GM18507 (cell line): ENCODE measurements at regions not wholly inside any gene's neighbourhood (a gene's known extent, or its start where the extent isn't known, plus 50 kb on each side); places are given as distances from the start of the nearest gene placed in this dataset.

Experiments used
- DNase-seq: peaks from one replicate; pipeline ENCODE4 v3.0.0; 2011; ENCODE audit warnings: low read depth; ENCODE audit not compliant: insufficient read length; ENCODE audit errors: extremely low spot score
- FAIRE-seq: peaks from 2 replicates; lab custom pipeline; 2011; peaks lifted over from hg19 to GRCh38; lab: Jason Lieb, UNC

DNA sequence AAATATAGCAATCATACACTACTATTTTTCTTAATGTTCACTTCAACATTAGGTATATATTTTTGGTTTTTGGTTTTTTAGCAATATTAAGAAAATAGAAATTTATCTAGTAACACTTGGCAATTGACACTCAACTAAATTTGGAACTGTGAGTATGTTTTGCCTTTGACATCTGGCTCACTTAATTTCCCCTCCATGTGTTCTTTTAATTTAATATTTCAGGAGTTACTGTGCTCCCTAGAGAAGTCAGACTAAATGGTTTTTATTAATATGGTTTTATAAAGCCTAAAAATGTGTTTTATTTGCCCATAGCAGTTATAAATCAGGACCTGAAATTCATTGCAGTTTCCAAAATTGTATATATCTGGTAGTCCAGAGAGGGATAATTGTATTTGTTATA lies 175.3 kb upstream of the AVPR1A start:
- FAIRE-seq, result no peak
- DNase-seq, result no peak

DNA sequence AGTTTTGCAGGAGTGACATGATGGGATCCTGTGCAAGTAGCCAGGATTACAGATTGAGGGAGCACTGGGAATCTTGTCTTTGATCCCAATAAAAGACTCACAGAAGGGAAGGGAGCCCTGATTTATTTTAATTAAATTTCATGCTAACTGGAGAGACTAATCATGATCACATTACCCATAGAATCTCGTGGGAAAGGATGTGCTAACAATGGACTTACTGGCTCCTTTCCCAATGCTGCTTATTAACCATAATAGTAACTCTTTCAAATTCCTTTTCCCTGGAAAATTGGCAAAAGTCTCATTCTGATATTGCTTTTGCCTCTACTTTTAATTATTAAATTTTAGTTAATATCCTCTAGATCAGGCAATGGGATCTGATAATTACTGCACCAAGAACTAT lies 174.8 kb upstream of the AVPR1A start:
- FAIRE-seq (no peak), DNase-seq (no peak)

DNA sequence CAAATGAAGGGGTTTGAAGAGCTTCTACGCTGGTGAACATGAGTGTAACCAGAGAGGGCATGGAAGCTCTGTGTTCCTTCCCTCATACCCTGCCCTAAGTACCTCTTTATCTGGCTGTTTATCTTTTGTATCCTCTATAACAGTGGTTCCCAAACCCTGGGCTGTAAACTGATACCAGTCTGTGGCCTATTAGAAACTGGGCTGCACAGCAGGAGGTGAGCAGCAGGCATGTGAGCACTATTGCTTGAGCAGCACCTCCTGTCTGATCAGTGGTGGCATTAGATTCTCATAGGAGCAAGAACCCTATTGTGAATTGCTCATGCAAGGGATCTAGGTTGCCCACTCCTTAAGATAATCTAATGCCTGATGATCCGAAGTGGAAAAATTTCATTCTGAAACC lies 172.9 kb upstream of the AVPR1A start:
- DNase-seq (no peak), FAIRE-seq (no peak)

DNA sequence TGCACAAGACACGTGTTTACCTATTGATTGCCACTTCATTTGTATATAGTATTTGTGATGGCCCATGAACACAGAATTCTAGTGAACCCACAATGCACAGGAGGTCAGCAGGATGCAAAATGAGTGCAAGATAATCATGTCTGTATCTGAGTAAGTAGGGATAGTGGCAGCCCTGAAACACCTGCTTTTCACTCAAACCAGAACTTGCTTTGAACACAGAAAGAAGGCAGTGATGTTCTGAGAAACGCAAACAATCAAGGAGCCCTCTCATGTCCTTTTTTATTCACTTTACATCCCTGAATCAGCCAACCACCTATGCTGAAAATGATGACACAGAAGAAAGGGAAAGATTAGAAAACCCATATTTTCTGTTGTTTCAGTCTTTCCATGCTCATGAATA lies 170.4 kb upstream of the AVPR1A start:
- no peak for FAIRE-seq
- no peak for DNase-seq

DNA sequence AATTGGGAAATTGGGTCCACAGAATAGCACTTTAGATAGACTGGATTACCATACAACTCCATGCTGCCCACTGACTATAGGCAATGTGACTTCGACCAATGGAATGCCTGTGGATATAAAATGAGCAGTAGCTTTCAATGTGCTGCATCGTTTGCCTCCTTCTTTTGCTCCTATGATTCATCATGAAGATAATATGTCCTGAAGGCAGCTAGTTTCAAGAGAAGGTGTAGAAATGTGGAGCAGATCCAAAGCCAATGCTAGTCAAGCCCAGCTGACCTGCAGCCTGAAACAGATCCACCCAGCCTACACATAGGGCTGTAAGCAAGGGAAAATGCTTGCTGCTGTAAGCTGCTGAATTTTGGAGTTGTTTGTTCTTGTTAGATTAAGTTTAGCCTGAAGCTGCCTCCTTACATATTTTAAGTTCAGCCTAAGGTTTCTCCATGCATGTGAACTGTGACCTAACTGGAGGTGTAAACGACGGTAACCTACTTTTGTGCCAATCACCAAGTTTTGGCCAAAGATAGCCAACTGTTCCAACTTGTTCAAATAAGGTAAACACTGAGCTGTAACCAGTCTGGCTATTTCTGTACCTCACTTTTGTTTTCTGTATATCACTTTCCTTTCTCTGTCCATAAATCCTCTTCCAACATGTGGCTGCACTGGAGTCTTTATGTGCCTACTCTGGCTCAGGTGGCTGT lies 169.1 kb upstream of the AVPR1A start:
- no peak for DNase-seq
- peak; percentile 36 for FAIRE-seq

DNA sequence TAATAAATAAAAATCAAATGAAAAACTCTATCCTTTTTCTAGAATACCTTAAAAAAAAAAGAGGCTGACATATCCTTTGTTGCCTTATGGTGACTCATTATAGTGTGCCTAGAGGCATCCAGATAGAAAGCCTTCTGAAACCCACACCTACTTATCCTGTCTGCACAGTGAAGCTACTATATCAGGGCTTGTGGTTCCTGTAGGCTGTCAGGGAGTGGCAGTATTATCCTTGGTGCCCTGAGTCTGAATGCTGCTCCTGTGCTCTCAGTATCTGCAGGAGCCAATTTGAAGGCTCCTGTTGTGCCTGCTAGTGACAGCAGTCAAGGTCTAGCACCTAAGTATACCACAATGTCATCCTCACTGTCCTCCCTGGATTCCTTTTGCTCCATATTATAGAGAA lies 168.4 kb upstream of the AVPR1A start:
- DNase-seq (no peak), FAIRE-seq (peak; percentile 29)

DNA sequence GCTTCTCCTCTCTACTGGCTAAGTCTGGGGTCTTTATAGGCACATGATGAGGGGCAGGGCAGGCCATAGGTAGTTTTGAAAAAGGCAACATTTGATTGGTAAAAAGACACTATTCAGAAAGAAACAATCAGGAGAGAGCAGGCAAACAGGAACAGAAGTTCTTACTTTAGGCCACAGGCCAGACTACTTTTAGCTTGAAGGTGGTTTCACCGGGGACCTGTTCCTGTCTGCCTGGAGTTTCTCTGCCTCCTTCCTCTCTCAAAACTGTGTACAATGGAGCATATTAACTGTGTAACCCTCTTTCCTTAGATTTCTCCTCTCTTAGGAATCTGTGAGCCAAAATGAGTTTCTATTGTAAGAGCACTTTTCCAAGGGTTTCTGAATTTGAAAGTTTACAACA lies 167.9 kb upstream of the AVPR1A start:
- peak; percentile 21 for FAIRE-seq
- DNase-seq, result no peak

DNA sequence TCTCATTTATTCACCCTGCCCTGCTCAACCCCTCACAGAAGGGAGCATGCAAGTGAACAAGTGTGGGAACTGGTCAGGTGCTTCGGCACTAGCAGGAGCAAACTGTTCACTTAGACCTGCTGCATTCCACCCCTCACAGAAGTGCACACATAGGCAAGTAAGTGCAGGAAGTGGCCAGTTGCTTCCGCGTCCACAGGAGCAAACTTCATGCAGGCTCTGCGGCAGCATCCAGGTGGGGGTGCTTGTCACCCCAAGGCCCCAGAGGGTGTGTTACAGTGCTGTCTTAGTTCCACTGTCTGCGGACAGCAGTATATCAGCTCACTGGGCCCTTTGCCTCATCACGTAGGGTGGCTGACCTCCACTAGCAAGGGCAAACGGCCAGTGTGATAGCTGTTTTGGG lies 167.3 kb upstream of the AVPR1A start:
- FAIRE-seq, result no peak
- DNase-seq, result no peak

DNA sequence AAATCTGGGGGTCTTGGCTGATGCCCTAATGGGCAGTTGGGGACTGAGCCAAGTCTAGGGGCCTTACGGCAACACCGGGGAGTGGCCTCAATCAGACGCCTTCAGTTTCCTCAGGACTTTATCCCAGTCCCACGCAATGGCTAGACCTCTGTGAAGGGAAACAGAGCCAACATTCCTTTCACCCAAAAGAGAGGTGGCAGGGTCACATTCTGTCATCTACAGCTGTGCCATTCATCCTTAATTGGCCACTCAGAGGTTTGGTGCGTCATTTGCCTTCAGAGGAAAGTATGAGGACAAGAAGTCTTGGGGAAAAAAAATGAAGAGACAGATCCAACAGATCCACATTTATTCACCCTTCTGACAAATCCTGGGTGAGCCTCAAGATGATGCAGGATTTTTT lies 166.9 kb upstream of the AVPR1A start:
- FAIRE-seq (no peak), DNase-seq (no peak)

DNA sequence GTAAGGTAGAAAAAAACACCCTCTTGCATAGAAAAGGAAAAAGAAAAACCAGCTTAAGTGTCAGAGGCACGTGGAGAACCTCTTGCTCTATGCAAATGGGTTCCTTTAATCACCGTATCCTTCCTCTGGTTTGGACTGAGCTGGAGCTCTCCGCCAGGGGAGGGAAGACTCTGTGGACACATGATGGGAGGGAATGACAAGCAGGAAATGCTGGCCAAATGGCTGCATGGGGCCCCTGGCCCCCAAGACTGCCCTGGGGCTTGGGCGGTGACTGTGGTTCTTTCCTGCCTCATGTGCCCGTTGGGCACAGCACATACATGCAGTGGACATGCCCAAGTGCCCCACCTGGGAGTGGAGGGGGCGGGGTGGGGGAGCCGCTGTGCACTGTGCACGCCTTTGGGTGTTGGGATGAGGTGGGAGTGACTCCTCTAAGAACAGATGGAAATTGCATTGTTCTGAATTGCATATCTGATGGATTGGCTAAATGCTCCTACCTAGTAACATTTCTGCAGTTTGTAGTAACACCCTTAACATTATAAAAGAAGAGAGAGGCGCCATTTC lies 166.4 kb upstream of the AVPR1A start:
- no peak for DNase-seq
- FAIRE-seq, result no peak

DNA sequence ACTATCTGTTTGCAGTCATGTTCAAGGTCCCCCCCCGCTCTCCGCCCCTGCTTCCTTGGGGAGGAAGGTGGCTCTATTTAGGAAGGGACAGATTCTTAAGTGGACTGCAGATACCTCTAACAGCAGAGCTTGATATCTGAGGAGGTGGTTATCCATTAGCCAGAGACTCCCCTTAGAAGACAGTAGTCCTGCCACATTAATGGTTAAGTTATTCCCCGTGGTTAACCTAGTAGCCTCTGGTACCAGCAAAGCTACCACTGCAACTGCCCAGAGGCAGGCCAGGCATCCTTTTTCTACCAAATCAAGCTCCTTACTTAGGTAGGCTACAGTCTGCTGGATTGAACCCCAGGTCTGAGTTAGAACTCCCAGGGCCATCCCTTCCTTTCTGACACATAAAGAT lies 162.1 kb upstream of the AVPR1A start:
- DNase-seq (no peak), FAIRE-seq (peak; percentile 66)

DNA sequence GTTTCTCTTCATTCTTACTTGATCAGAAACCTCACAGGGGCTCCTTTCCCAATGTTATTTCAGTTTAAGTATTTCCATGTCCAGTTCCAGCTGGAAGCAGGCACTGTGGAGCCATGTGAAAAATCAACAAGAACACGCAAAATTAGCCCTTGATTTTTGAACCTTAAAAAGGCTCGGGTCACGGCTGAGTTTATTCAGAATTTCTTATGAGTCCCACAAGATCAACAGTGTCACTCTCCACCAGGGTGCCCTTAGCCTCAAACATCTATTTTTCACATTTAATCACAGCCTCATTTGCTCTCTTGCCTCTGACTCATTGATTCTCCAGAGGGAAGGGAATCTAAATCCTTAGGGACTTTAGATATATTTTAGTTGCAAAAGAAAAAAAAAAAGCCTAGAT lies 157.7 kb upstream of the AVPR1A start:
- DNase-seq (no peak), FAIRE-seq (no peak)

DNA sequence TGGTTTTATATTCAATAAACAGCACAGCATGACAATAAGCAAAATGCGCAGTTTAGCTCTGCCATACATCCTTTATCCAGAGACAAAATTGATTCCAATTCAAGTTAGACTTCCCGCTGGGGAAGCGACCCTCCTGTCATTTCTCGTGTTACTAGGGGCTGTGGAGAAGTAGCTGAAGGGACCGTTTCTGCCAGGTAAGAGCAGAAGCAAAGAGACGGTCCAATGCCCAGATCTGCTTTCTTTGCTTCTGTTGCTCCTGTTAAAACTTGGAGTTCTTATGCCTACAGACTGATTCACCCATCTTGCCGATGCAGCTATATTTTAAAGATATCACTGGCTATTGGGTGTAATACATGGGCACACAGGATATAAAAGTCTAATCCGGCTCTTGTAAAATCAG lies 156.8 kb upstream of the AVPR1A start:
- no peak for FAIRE-seq
- no peak for DNase-seq

DNA sequence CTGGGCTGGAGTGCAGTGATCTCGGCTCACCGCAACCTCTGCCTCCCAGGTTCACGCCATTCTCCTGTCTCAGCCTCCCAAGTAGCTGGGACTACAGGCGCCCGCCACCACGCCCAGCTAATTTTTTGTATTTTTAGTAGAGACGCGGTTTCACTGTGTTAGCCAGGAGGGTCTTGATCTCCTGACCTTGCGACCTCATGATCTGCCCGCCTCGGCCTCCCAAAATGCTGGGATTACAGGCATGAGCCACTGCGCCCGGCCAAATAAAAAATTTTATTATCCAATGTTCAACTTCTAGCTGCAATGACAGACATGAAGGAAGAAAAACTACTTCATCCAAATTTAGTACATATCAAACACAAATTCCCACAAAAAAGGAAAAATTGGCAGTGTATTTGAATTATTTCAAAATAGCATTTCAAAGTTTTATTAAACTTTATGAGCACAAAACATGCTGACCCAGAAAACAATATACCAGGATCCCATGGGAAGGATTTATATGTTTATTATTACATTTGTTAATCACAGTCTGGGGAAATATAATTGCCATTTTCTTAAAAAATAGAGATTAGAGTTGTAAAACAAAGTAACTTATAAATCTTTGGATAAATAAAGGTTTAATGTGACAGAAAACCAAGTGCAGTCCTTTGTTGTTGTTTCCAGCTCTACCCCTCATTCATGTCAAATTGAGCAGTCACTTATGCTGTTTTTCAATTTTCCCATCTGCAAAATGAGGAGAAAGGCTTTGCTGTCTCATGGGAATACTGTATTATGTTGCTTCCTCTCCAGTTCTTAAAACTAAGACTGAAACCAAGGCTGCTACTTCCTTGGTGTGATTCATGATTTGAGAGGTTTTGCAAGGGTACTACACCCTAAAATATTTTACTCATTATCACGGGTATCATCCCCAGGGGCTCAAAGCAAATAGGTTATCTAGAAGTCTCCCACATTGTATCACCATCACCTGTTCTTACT lies 155.2 kb upstream of the AVPR1A start:
- DNase-seq, result no peak
- peak; percentile 76 for FAIRE-seq

DNA sequence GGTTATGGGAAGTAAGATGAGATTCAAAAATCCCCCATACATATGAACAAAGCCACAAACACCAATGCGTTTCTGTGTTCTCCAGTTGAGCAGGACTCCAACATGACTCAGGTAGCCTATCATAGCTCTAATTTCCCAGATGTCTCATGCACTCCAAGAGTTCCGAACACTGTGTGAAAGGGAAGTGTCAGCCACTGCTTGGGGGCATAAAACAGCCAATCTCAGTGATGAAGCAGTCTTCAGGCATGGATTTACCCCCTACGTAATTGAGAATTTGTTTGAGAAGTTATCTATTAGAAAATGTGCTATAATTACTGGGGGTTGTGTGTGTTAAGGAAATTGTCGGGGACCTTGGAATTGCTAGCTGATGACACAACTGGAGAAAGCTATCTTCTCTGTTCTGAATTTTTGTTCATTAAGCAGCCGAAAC lies 153.9 kb upstream of the AVPR1A start:
- DNase-seq (no peak), FAIRE-seq (no peak)

DNA sequence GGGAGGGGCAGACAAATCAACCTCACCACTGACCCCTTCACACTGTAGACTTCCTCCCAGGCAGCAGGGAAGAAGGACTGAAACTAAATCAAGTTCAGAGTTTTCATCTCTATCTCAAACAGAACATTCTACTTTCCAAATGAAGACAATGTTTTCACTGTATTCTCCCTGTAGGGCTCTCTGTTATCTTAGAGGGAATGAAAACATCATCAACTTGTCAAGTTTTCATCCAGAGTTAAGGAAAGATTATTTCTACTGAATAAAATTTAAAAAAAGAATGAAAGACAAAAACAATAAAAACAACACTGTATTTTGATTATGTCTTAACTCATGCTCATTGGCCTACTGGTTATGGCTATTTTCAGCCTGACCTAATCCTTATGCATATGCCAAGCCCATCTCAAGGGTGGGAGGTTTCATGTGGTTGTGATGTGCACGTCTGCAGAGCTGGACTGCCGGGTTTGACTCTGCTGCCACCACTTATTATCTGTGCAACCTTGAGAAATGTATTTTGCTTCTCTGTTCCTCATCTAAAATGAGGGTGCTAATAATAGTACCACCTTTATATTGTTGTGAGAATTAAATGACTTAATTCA lies 152.0 kb upstream of the AVPR1A start:
- DNase-seq (no peak), FAIRE-seq (peak; percentile 54)

DNA sequence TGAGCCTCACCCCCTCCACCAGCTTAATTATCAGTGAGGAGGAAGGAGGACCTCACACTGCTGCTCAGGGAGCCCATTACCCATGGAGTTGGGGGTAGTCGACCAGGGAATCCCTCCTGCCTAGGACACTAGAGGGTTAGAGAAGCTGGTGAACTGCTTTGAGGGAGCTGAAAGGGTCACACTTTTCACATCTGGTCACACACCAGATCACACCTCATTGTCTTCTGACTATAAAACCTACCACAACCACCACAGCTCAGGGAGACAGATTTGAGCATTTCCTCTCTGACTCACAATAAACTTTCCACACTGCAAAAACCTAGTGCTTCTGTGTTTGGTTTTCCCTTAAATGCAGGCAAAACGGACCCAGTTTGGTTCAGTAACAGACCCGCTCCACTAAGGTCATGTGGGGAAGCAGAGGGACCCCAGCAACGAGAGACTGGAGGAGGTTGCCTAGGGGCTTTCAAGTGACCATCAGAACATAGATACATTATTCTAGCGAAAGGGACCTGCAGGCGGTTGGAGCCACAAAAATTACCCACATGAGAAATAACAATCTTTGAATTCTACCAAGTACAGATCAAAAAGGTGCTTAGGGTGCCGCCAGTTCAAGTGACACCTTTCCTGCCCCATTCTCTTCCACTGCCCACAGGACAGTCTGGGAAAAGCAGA lies 151.4 kb upstream of the AVPR1A start:
- DNase-seq, result peak; percentile 23
- FAIRE-seq, result peak; percentile 92

DNA sequence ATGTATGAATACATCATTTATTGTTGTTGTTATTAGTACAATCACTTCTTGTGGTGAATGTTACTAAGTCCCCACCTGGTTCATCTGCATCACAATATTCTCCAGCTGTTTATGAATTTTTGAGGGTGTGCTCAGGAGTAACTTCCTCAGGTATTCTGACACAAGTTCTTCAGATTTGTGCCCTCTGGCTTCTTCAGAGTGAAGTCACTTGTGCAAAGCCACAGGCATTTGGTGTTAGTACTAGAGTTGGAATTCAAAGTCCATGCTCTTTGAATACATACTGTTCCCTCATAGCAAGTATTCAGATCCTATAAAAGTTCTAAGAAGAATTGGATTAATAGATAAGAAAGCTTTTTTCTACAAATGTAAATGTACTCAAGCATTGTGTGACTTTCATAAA lies 150.3 kb upstream of the AVPR1A start:
- DNase-seq, result no peak
- no peak for FAIRE-seq

DNA sequence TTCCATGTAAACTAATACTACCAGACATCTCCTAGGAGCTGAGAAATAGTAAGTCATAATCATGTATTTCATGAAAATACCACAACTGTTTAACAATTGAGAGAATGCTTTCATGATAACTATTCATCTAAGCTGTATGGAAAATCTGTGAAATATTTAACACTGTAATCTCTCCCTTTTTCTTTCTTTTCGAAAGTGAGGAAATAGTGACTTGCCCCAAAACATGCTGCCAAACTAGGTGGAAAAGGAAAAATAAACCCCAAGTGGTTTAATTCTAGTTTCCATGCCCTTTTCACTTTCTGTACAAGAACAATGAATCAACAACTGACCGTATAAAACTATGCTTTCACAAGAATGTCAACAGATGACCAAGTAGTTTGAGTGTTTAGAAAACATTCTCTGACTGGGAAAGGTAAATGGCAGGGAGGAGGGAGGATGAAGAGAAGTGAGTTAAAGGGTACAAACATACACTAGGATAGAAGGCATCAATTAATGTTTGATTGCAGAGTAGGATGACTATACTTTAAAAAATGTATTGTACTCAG lies 147.5 kb upstream of the AVPR1A start:
- DNase-seq (no peak), FAIRE-seq (no peak)

DNA sequence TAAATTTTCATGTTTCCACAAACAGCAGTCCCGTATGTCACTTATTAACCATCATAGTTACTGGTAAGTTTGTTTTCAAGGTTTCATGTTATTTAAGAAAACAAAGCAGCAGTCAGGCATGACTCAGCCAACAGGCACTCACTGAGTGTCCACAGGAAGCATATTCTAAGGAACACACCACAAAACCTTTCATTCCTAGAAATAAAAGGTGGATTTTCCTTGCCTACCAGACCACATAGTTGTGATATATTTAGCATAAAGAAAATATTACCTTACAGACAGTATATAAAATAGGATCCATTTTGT lies 143.3 kb upstream of the AVPR1A start:
- peak; percentile 80 for FAIRE-seq
- no peak for DNase-seq
